Stomach (tissue), 8 donors: ENCODE measurements at regions not wholly inside any gene's neighbourhood (a gene's known extent, or its start where the extent isn't known, plus 50 kb on each side); places are given as distances from the start of the nearest gene placed in this dataset.

Source experiments
- DNase-seq, 2 donors: peaks; one replicate each; pipeline versions ENCODE4 v3.0.0 to v3.0.0-alpha.2; 2013 to 2019
- H3K27ac ChIP-seq, 5 donors: fragments of 200-600 bp in 4 of 5; sonication (generic) in 4 of 5; one replicate each; pipeline ENCODE4 v1.5.1; 2013 to 2019; ENCODE audit warnings: mild to moderate bottlenecking in 1 of 5, moderate library complexity in 1 of 5
- H3K27me3 ChIP-seq, 3 donors: fragments of 200-600 bp; sonication (generic); one replicate each; pipeline ENCODE4 v1.5.1; 2017 to 2019; ENCODE audit warnings: mixed run types in 1 of 3
- H3K36me3 ChIP-seq, 4 donors: fragments of 200-600 bp; sonication (generic); 1 replicate in 3 of 4; 2 replicates in 1 of 4; pipeline ENCODE4 v1.5.1; 2016 to 2019
- H3K4me1 ChIP-seq, 4 donors: fragments of 200-600 bp; sonication (generic); one replicate each; pipeline ENCODE4 v1.5.1; 2016 to 2019
- H3K4me3 ChIP-seq, 4 donors: fragments of 200-600 bp; sonication (generic) in 3 of 4; one replicate each; pipeline ENCODE4 v1.5.1; 2016 to 2019; ENCODE audit warnings: mild to moderate bottlenecking in 1 of 4
- H3K9me3 ChIP-seq, 4 donors: fragments of 200-600 bp; sonication (generic); one replicate each; pipeline ENCODE4 v1.5.1; 2016 to 2019
- CTCF ChIP-seq, 7 experiments: fragments of 450-650 bp in 4 of 7; fragments of 200-600 bp in 3 of 7; sonication (generic) in 3 of 7; IDR thresholded peaks; one replicate each; pipeline ENCODE4 v1.5.1; 2016 to 2019; ENCODE audit warnings: antibody characterized with exemption in 7 of 7, control low read depth in 2 of 7, mild to moderate bottlenecking in 1 of 7
- EP300 ChIP-seq: sonication (generic); formaldehyde crosslinking; IDR thresholded peaks from one replicate; pipeline ENCODE4 v1.6.1; 2017; ENCODE audit warnings: antibody characterized with exemption
- POLR2A ChIP-seq, 4 donors: fragments of 450-650 bp; IDR thresholded peaks; one replicate each; pipeline ENCODE4 v1.6.1; 2016; ENCODE audit warnings: antibody characterized with exemption in 4 of 4, control low read depth in 2 of 4, mild to moderate bottlenecking in 1 of 4, moderate library complexity in 1 of 4
- POLR2AphosphoS5 ChIP-seq, 3 donors: sonication (generic); formaldehyde crosslinking; IDR thresholded peaks; one replicate each; pipeline ENCODE4 v1.6.1; 2016; ENCODE audit warnings: antibody characterized with exemption in 3 of 3
- whole genome bisulfite sequencing, 5 donors: extraction: QIAGEN DNeasy Blood & Tissue Kit in 3 of 5; methylation state at CpG; one replicate each; pipeline versions ENCODE4 v1.1.5 to v1.1.7; 2013 to 2018; 5-methylcytosine and 5-hydroxymethylcytosine counted together
- intact Hi-C: fragments of 100-400 bp; cut with DNase I; formaldehyde crosslinking; loops from one replicate; pipeline ENCODE4 v1.15.1; 2023; ENCODE audit warnings: low total_unique reads
- donor health status: healthy with polysubstance abuse.
- donor health status: Bipolar disorder and iron deficiency.
- donor health status: healthy.

- intact Hi-C loops = no loop called here
- Histone ChIP-seq H3K4me1 (peaks cover 0 to 14% (median 0%) of the 10 kb centered on the region in 4 donors), H3K9me3 (no peaks in the 10 kb centered on the region), H3K27ac (no peak overlapping the region), H3K36me3 (no peaks in the 10 kb centered on the region), H3K4me3 (no peak overlapping the region), H3K27me3 (no peaks in the 10 kb centered on the region)
- peak in 1 of 2 donors; percentile 58 for DNase-seq
- 86 to 88% (median 88%) methylated on average over 3 of the region's 3 CpGs for WGBS, 5 donors
- TF ChIP-seq EP300 (no peak), POLR2AphosphoS5 (IDR thresholded peaks at IDR 0.05) (no peak), POLR2A (IDR thresholded peaks at IDR 0.05) (no peak), CTCF (IDR thresholded peaks at IDR 0.05) (no peak)
These were observed 486.6 kb downstream of the ARHGEF28 start for GRCh38 chr5:74112372-74113195.

- Histone ChIP-seq H3K4me1 (peaks cover 0 to 14% (median 0%) of the 10 kb centered on the region in 4 donors), H3K27ac (no peak overlapping the region), H3K4me3 (no peak overlapping the region), H3K9me3 (no peaks in the 10 kb centered on the region), H3K27me3 (no peaks in the 10 kb centered on the region), H3K36me3 (no peaks in the 10 kb centered on the region)
- WGBS, 5 donors = 74 to 83% (median 76%) methylated on average over 2 of the region's 2 CpGs
- intact Hi-C loops = no loop called here
- no peak for TF ChIP-seq EP300
- TF ChIP-seq CTCF (IDR thresholded peaks at IDR 0.05) = no peak
- DNase-seq = no peak
These were observed 485.8 kb downstream of the ARHGEF28 start for GRCh38 chr5:74111764-74112163.

GRCh38 chr5:74109344-74109743, 483.3 kb downstream of the ARHGEF28 start:
- no peak overlapping the region for H3K4me3 ChIP-seq
- DNase-seq = no peak
- no peaks in the 10 kb centered on the region for H3K27me3 ChIP-seq
- H3K9me3 ChIP-seq = no peaks in the 10 kb centered on the region
- peaks cover 0 to 20% (median 11%) of the 10 kb centered on the region in 4 donors for H3K4me1 ChIP-seq
- intact Hi-C loops = no loop called here
- no peak for TF ChIP-seq POLR2A (IDR thresholded peaks at IDR 0.05)
- no peak for TF ChIP-seq CTCF (IDR thresholded peaks at IDR 0.05)
- TF ChIP-seq POLR2AphosphoS5 (IDR thresholded peaks at IDR 0.05) = no peak
- no peak for TF ChIP-seq EP300
- no peaks in the 10 kb centered on the region for H3K36me3 ChIP-seq
- 87 to 95% (median 90%) methylated on average over 4 of the region's 4 CpGs for WGBS, 5 donors
- H3K27ac ChIP-seq = no peak overlapping the region

- no peaks in the 10 kb centered on the region for H3K36me3 ChIP-seq
- DNase-seq = no peak
- no peak overlapping the region for H3K4me3 ChIP-seq
- intact Hi-C loops = no loop called here
- H3K4me1 ChIP-seq = peaks cover 0 to 26% (median 24%) of the 10 kb centered on the region in 4 donors
- no peaks in the 10 kb centered on the region for H3K9me3 ChIP-seq
- no peak for TF ChIP-seq CTCF (IDR thresholded peaks at IDR 0.05)
- TF ChIP-seq EP300 = no peak
- no peak for TF ChIP-seq POLR2AphosphoS5 (IDR thresholded peaks at IDR 0.05)
- TF ChIP-seq POLR2A (IDR thresholded peaks at IDR 0.05) = no peak
- no peaks in the 10 kb centered on the region for H3K27me3 ChIP-seq
- no peak overlapping the region for H3K27ac ChIP-seq
These were observed 481.9 kb downstream of the ARHGEF28 start for GRCh38 chr5:74107899-74108298.
